Astrocyte (in vitro differentiated cells and primary cell): ENCODE measurements at regions not wholly inside any gene's neighbourhood (a gene's known extent, or its start where the extent isn't known, plus 50 kb on each side); places are given as distances from the start of the nearest gene placed in this dataset.

Experiments used
- DNase-seq: peaks from one replicate; pipeline ENCODE4 v3.0.0-alpha.2; 2010; ENCODE audit warnings: low read depth
- FAIRE-seq: peaks from 2 replicates; lab custom pipeline; 2011; peaks lifted over from hg19 to GRCh38; lab: Jason Lieb, UNC
- H2AFZ ChIP-seq: 2 replicates; pipeline ENCODE4 v1.6.0; 2012; ENCODE audit warnings: low read depth, low read length, inconsistent platforms
- H3K27ac ChIP-seq: 2 replicates; pipeline ENCODE4 v1.5.1; 2011; ENCODE audit warnings: low read depth, low read length, inconsistent platforms
- H3K27me3 ChIP-seq: 2 replicates; pipeline ENCODE4 v1.6.0; 2011; ENCODE audit warnings: low read length, inconsistent platforms; ENCODE audit not compliant: insufficient read depth
- H3K36me3 ChIP-seq: 2 replicates; pipeline ENCODE4 v1.5.1; 2011; ENCODE audit warnings: low read length, inconsistent platforms; ENCODE audit not compliant: insufficient read depth
- H3K4me1 ChIP-seq: 2 replicates; pipeline ENCODE4 v1.5.1; 2011; ENCODE audit warnings: low read length, inconsistent platforms; ENCODE audit not compliant: insufficient read depth
- H3K4me2 ChIP-seq: 2 replicates; pipeline ENCODE4 v1.6.0; 2012; ENCODE audit warnings: low read length, inconsistent platforms
- H3K4me3 ChIP-seq: 2 replicates; pipeline ENCODE4 v1.5.1; 2011; ENCODE audit warnings: low read depth, mild to moderate bottlenecking, low read length, inconsistent platforms; ENCODE audit not compliant: insufficient read depth
- H3K79me2 ChIP-seq: 2 replicates; pipeline ENCODE4 v1.6.0; 2012; ENCODE audit warnings: mild to moderate bottlenecking, low read length, inconsistent platforms; ENCODE audit not compliant: insufficient read depth
- H3K9ac ChIP-seq: 2 replicates; pipeline ENCODE4 v1.6.0; 2012; ENCODE audit warnings: mild to moderate bottlenecking, low read length, inconsistent platforms
- H3K9me3 ChIP-seq: 2 replicates; pipeline ENCODE4 v1.5.1; 2012; ENCODE audit warnings: low read depth, mild to moderate bottlenecking, low read length, inconsistent platforms; ENCODE audit not compliant: insufficient read depth
- H4K20me1 ChIP-seq: 2 replicates; pipeline ENCODE4 v1.6.0; 2012; ENCODE audit warnings: low read length, inconsistent platforms; ENCODE audit not compliant: insufficient read depth
- H3K27ac Mint-ChIP-seq: one replicate; pipeline ENCODE4 v1.8.0; 2021; ENCODE audit warnings: mild to moderate bottlenecking, mixed read lengths; ENCODE audit not compliant: unreplicated experiment
- H3K27me3 Mint-ChIP-seq: one replicate; pipeline ENCODE4 v1.8.0; 2021; ENCODE audit warnings: low read depth, mixed read lengths; ENCODE audit not compliant: unreplicated experiment
- H3K36me3 Mint-ChIP-seq: one replicate; pipeline ENCODE4 v1.8.0; 2021; ENCODE audit warnings: low read depth, mixed read lengths; ENCODE audit not compliant: unreplicated experiment
- H3K4me1 Mint-ChIP-seq: one replicate; pipeline ENCODE4 v1.8.0; 2021; ENCODE audit warnings: low read depth, mixed read lengths; ENCODE audit not compliant: unreplicated experiment
- H3K4me3 Mint-ChIP-seq: one replicate; pipeline ENCODE4 v1.8.0; 2021; ENCODE audit warnings: mild to moderate bottlenecking, moderate library complexity, mixed read lengths; ENCODE audit not compliant: unreplicated experiment
- H3K9me3 Mint-ChIP-seq: one replicate; pipeline ENCODE4 v1.8.0; 2021; ENCODE audit warnings: mild to moderate bottlenecking, mixed read lengths; ENCODE audit not compliant: unreplicated experiment
- CTCF ChIP-seq: IDR thresholded peaks from 2 replicates; pipeline ENCODE4 v1.5.1; 2011; ENCODE audit warnings: low read depth, mild to moderate bottlenecking, inconsistent platforms, low read length, moderate library complexity; ENCODE audit not compliant: insufficient read depth
- EZH2 ChIP-seq: IDR thresholded peaks from 2 replicates; pipeline ENCODE4 v1.6.1; 2012; ENCODE audit warnings: mild to moderate bottlenecking, low read length, inconsistent platforms; ENCODE audit not compliant: insufficient read depth

- Mint-ChIP-seq H3K4me1 (peaks cover 14% of the 10 kb centered on the region), H3K36me3 (no peaks in the 10 kb centered on the region), H3K27ac (peak overlapping the region; percentile 96), H3K27me3 (no peaks in the 10 kb centered on the region), H3K4me3 (peak overlapping the region; percentile 84), H3K9me3 (no peaks in the 10 kb centered on the region)
- no peak for FAIRE-seq
- DNase-seq: peak; percentile 83
- H3K27me3 ChIP-seq: no peaks in the 10 kb centered on the region
- H3K27ac ChIP-seq: peak overlapping the region; percentile 100
- peaks cover 37% of the 10 kb centered on the region for H3K4me1 ChIP-seq
- H3K4me3 ChIP-seq: peak overlapping the region; percentile 69
- H3K9ac ChIP-seq: peak overlapping the region; percentile 96
- no peaks in the 10 kb centered on the region for H4K20me1 ChIP-seq
- H3K79me2 ChIP-seq: peaks cover 8% of the 10 kb centered on the region
- H2AFZ ChIP-seq: peak overlapping the region; percentile 77
- no peaks in the 10 kb centered on the region for H3K9me3 ChIP-seq
- TF ChIP-seq EZH2: no peak
- TF ChIP-seq CTCF: peak; percentile 58
- H3K36me3 ChIP-seq: no peaks in the 10 kb centered on the region
- peak overlapping the region; percentile 95 for H3K4me2 ChIP-seq
These were observed 90.9 kb upstream of the CHD2 start for GRCh38 chr15:92809064-92809879.

- H3K4me1 Mint-ChIP-seq: peaks cover 12% of the 10 kb centered on the region
- no peaks in the 10 kb centered on the region for H3K27me3 ChIP-seq
- no peaks in the 10 kb centered on the region for H3K36me3 Mint-ChIP-seq
- H3K79me2 ChIP-seq: peaks cover 8% of the 10 kb centered on the region
- H3K27me3 Mint-ChIP-seq: no peaks in the 10 kb centered on the region
- peak overlapping the region; percentile 95 for H3K4me2 ChIP-seq
- DNase-seq (peak; percentile 61), FAIRE-seq (no peak)
- peak overlapping the region; percentile 77 for H2AFZ ChIP-seq
- no peaks in the 10 kb centered on the region for H4K20me1 ChIP-seq
- H3K4me3 ChIP-seq: peak overlapping the region; percentile 69
- no peaks in the 10 kb centered on the region for H3K9me3 ChIP-seq
- H3K4me1 ChIP-seq: peaks cover 32% of the 10 kb centered on the region
- H3K9me3 Mint-ChIP-seq: no peaks in the 10 kb centered on the region
- H3K4me3 Mint-ChIP-seq: peak overlapping the region; percentile 84
- peak overlapping the region; percentile 96 for H3K9ac ChIP-seq
- peak overlapping the region; percentile 100 for H3K27ac ChIP-seq
- H3K36me3 ChIP-seq: no peaks in the 10 kb centered on the region
- peak overlapping the region; percentile 96 for H3K27ac Mint-ChIP-seq
- TF ChIP-seq EZH2: no peak
- TF ChIP-seq CTCF: no peak
These were observed 90.2 kb upstream of the CHD2 start for GRCh38 chr15:92809880-92810361.
